ENCODE measurements at regions not wholly inside any gene's neighbourhood (a gene's known extent, or its start where the extent isn't known, plus 50 kb on each side); places are given as distances from the start of the nearest gene placed in this dataset.

DNA sequence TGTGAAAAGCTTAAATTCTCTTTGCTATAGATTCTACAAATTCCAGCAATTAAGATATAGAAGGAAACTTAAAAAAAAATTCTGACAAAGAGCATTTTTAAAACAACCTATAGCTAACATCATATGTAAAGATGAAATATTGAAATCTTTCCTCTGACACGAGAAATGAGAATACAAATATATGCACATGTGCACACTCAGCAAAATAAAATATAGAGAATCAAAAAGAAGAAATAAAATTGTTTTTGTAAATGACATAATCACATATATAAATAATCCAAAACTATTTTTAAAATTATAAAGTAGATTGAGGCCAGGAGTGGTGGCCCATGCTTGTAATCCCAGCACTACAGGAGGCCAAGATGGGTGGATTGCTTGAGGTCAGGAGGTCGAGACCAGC lies 265.1 kb downstream of the IRX2 start:
- H4K20me1 ChIP-seq (replicated peaks; ENCODE audit: control insufficient read depth, extremely low read depth, insufficient read depth, low read length) = no peaks in the 10 kb centered on the region
- no peak overlapping the region for H3K9ac ChIP-seq (replicated peaks; ENCODE audit: extremely low read depth, insufficient read depth, low read length)
- H3K4me2 ChIP-seq (ENCODE audit: insufficient read depth, low read length) = no peak overlapping the region
- no peaks in the 10 kb centered on the region for H3K9me1 ChIP-seq (replicated peaks; ENCODE audit: control insufficient read depth, extremely low read depth, insufficient read depth, low read length)
- no peak for FAIRE-seq
- no peak overlapping the region for H2AFZ ChIP-seq (ENCODE audit: low read depth, low read length)
- TF ChIP-seq POLR2AphosphoS5 (IDR thresholded peaks at IDR 0.05; ENCODE audit: insufficient read depth, low read depth, low read length) = no peak
- TF ChIP-seq EZH2 (IDR thresholded peaks at IDR 0.05; ENCODE audit: borderline replicate concordance, low read depth, low read length, severe bottlenecking) = no peak
- TF ChIP-seq MYC (IDR thresholded peaks at IDR 0.05; ENCODE audit: low read depth, low read length) = no peak
- TF ChIP-seq GATA2 (IDR thresholded peaks at IDR 0.05; ENCODE audit: insufficient read depth, insufficient read length, low read depth, low read length) = no peak
- no peak for TF ChIP-seq FOS (IDR thresholded peaks at IDR 0.05; ENCODE audit: borderline replicate concordance, insufficient read depth, low read length)
- no peaks in the 10 kb centered on the region for H3K27me3 ChIP-seq (ENCODE audit: control insufficient read depth in 2 of 2, insufficient read depth in 2 of 2, low read length in 2 of 2)
- ChIA-PET CTCF (no interaction called here), POLR2A (no interaction called here)
- dilution Hi-C loops (cut with MboI; ENCODE audit: extremely low pct_ligation_motif_present, low sequenced_read_pairs) = no loop called here
- intact Hi-C loops (cut with micrococcal nuclease) = no loop called here
- no peak for DNase-seq (ENCODE audit: low read depth, low spot score)
- BruUV-seq (replicated peaks) = no TSS peak
- H3K9me3 ChIP-seq (replicated peaks; ENCODE audit: control insufficient read depth, insufficient read depth, low read length) = peaks cover 7% of the 10 kb centered on the region
- no peaks in the 10 kb centered on the region for H3K79me2 ChIP-seq (ENCODE audit: control insufficient read depth, insufficient read depth, low read length)
- H3K4me3 ChIP-seq (replicated peaks in 1 of 3; ENCODE audit: insufficient read depth in 1 of 3, low read depth in 1 of 3, low read length in 3 of 3) = no peak overlapping the region
- H3K27ac ChIP-seq (ENCODE audit: insufficient read depth, low read depth, low read length) = no peak overlapping the region
- no peaks in the 10 kb centered on the region for H3K4me1 ChIP-seq (ENCODE audit: control insufficient read depth, extremely low read depth, insufficient read depth, low read length)
- H3K36me3 ChIP-seq (ENCODE audit: control insufficient read depth in 2 of 2, extremely low read depth in 1 of 2, insufficient read depth in 2 of 2, low read length in 2 of 2) = no peaks in the 10 kb centered on the region

DNA sequence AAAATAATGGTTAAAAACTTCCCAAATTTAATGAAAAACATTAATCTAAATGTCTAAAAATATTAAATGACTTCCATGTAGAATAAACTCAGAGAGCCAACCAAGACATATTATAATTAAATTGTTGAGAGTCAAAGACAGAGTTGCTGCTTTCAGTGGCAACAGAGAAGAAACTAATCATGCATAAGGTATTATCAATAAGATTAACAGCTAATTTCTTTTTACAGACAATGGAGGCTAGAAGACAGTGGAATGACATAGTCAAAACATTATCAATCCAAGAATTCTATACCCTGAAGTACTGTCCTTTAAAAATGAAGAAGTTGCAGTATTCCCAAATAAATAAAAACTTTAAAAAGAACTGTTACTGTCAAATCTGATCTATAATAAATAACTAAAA lies 268.7 kb downstream of the IRX2 start:
- ChIA-PET POLR2A (no interaction called here), CTCF (no interaction called here)
- Histone ChIP-seq H3K9me1 (replicated peaks; ENCODE audit: control insufficient read depth, extremely low read depth, insufficient read depth, low read length) (no peaks in the 10 kb centered on the region), H3K79me2 (ENCODE audit: control insufficient read depth, insufficient read depth, low read length) (no peaks in the 10 kb centered on the region), H4K20me1 (replicated peaks; ENCODE audit: control insufficient read depth, extremely low read depth, insufficient read depth, low read length) (no peaks in the 10 kb centered on the region), H3K4me1 (ENCODE audit: control insufficient read depth, extremely low read depth, insufficient read depth, low read length) (no peaks in the 10 kb centered on the region), H3K9me3 (replicated peaks; ENCODE audit: control insufficient read depth, insufficient read depth, low read length) (peaks cover 4% of the 10 kb centered on the region), H3K27me3 (ENCODE audit: control insufficient read depth in 2 of 2, insufficient read depth in 2 of 2, low read length in 2 of 2) (no peaks in the 10 kb centered on the region), H3K4me2 (ENCODE audit: insufficient read depth, low read length) (no peak overlapping the region), H3K36me3 (ENCODE audit: control insufficient read depth in 2 of 2, extremely low read depth in 1 of 2, insufficient read depth in 2 of 2, low read length in 2 of 2) (no peaks in the 10 kb centered on the region), H3K27ac (ENCODE audit: insufficient read depth, low read depth, low read length) (no peak overlapping the region), H3K9ac (replicated peaks; ENCODE audit: extremely low read depth, insufficient read depth, low read length) (no peak overlapping the region), H3K4me3 (replicated peaks in 1 of 3; ENCODE audit: insufficient read depth in 1 of 3, low read depth in 1 of 3, low read length in 3 of 3) (no peak overlapping the region), H2AFZ (ENCODE audit: low read depth, low read length) (no peak overlapping the region)
- intact Hi-C loops (cut with micrococcal nuclease) (no loop called here), dilution Hi-C loops (cut with MboI; ENCODE audit: extremely low pct_ligation_motif_present, low sequenced_read_pairs) (no loop called here)
- no TSS peak for BruUV-seq (replicated peaks)
- FAIRE-seq (no peak), DNase-seq (ENCODE audit: low read depth, low spot score) (no peak)
- no peak for TF ChIP-seq JUN (IDR thresholded peaks at IDR 0.05; ENCODE audit: borderline replicate concordance, insufficient read depth, insufficient read length, low read depth)
- TF ChIP-seq, protein P1, sequence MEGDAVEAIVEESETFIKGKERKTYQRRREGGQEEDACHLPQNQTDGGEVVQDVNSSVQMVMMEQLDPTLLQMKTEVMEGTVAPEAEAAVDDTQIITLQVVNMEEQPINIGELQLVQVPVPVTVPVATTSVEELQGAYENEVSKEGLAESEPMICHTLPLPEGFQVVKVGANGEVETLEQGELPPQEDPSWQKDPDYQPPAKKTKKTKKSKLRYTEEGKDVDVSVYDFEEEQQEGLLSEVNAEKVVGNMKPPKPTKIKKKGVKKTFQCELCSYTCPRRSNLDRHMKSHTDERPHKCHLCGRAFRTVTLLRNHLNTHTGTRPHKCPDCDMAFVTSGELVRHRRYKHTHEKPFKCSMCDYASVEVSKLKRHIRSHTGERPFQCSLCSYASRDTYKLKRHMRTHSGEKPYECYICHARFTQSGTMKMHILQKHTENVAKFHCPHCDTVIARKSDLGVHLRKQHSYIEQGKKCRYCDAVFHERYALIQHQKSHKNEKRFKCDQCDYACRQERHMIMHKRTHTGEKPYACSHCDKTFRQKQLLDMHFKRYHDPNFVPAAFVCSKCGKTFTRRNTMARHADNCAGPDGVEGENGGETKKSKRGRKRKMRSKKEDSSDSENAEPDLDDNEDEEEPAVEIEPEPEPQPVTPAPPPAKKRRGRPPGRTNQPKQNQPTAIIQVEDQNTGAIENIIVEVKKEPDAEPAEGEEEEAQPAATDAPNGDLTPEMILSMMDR (IDR thresholded peaks at IDR 0.05; ENCODE audit: extremely low read depth in 1 of 2, insufficient read depth in 1 of 2, low read depth in 1 of 2, low read length in 2 of 2) = no peak
- TF ChIP-seq, protein P2, sequence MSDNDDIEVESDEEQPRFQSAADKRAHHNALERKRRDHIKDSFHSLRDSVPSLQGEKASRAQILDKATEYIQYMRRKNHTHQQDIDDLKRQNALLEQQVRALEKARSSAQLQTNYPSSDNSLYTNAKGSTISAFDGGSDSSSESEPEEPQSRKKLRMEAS (IDR thresholded peaks at IDR 0.05; ENCODE audit: insufficient read depth, insufficient read length) = no peak
- no peak for TF ChIP-seq POLR2A (IDR thresholded peaks at IDR 0.05; ENCODE audit: low read depth, low read length)
- TF ChIP-seq MYC (IDR thresholded peaks at IDR 0.05; ENCODE audit: low read depth, low read length) = no peak
- no peak for TF ChIP-seq EZH2 (IDR thresholded peaks at IDR 0.05; ENCODE audit: borderline replicate concordance, low read depth, low read length, severe bottlenecking)
- no peak for TF ChIP-seq GATA2 (IDR thresholded peaks at IDR 0.05; ENCODE audit: insufficient read depth, insufficient read length, low read depth, low read length)
- TF ChIP-seq POLR2AphosphoS5 (IDR thresholded peaks at IDR 0.05; ENCODE audit: insufficient read depth, low read depth, low read length) = no peak
- TF ChIP-seq FOS (IDR thresholded peaks at IDR 0.05; ENCODE audit: borderline replicate concordance, insufficient read depth, low read length) = no peak

Measured in endothelial cell of umbilical vein (primary cell).